Activated naive CD4-positive, alpha-beta T cell treated with anti-CD3 and anti-CD28 coated beads, Interleukin-2, amount 50 U/mL, for 24 hours (primary cell): ENCODE measurements at regions not wholly inside any gene's neighbourhood (a gene's known extent, or its start where the extent isn't known, plus 50 kb on each side); places are given as distances from the start of the nearest gene placed in this dataset.
"Not testable (repeated sequence)": the region's sequence is repeated elsewhere in the genome, so short reads cannot be mapped to it uniquely, and the experiment has no call there.

Experiments used
- H3K27ac Mint-ChIP-seq: one replicate; pipeline ENCODE4 v1.8.0; 2021; ENCODE audit warnings: mild to moderate bottlenecking, mixed read lengths
- H3K27me3 Mint-ChIP-seq: one replicate; pipeline ENCODE4 v1.8.0; 2021; ENCODE audit warnings: mixed read lengths
- H3K36me3 Mint-ChIP-seq: one replicate; pipeline ENCODE4 v1.8.0; 2021; ENCODE audit warnings: mixed read lengths
- H3K4me1 Mint-ChIP-seq: one replicate; pipeline ENCODE4 v1.8.0; 2021; ENCODE audit warnings: mixed read lengths
- H3K4me3 Mint-ChIP-seq: one replicate; pipeline ENCODE4 v1.8.0; 2021; ENCODE audit warnings: mild to moderate bottlenecking, mixed read lengths
- H3K9me3 Mint-ChIP-seq: one replicate; pipeline ENCODE4 v1.8.0; 2021; ENCODE audit warnings: mixed read lengths

DNA sequence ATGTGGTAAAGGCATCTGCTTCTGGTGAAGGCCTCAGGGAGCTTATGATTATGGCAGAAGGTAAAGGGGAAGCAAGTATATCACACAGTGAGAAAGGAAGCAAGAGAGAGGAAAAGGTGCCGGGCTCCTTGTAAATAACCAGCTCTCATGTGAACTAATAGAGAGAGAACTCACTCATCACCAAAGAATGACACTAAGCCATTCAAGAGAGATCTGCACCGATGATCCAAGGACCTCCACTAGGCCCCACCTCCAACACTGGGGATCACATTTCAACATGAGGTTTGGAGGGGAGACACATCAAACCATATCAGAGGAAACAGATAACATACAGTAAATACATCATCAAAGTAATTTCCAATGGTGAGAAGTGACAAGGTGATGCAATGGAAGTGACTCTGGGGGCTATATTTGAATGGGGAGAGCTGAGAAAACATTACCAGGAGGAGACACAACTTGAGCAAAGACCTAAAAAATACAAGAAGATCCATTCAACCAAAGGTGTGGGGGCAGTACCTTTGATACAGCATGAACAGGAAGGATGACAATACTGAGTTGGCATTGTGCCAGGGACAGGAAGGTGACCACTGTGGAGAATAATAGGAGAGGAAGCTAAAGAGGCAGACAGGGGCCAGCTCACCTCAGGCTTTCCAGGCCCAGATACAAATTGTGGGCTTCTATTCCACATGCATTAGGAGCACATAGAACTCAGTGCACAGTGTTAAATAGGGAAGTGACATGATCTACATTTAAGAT is 134.4 kb upstream of the GRIP1 start:
- H3K4me3 Mint-ChIP-seq, result no peak overlapping the region
- H3K9me3 Mint-ChIP-seq, result no peaks in the 10 kb centered on the region
- H3K4me1 Mint-ChIP-seq, result peaks cover 17% of the 10 kb centered on the region
- no peaks in the 10 kb centered on the region for H3K36me3 Mint-ChIP-seq
- H3K27me3 Mint-ChIP-seq, result no peaks in the 10 kb centered on the region
- H3K27ac Mint-ChIP-seq, result no peak overlapping the region

GRCh38 chr12:66819587-66819986 is 140.7 kb upstream of the GRIP1 start:
- no peaks in the 10 kb centered on the region for H3K27me3 Mint-ChIP-seq
- no peaks in the 10 kb centered on the region for H3K9me3 Mint-ChIP-seq
- no peak overlapping the region for H3K4me3 Mint-ChIP-seq
- H3K36me3 Mint-ChIP-seq, result peaks cover 2% of the 10 kb centered on the region
- no peak overlapping the region for H3K27ac Mint-ChIP-seq
- H3K4me1 Mint-ChIP-seq, result peaks cover 3% of the 10 kb centered on the region

DNA sequence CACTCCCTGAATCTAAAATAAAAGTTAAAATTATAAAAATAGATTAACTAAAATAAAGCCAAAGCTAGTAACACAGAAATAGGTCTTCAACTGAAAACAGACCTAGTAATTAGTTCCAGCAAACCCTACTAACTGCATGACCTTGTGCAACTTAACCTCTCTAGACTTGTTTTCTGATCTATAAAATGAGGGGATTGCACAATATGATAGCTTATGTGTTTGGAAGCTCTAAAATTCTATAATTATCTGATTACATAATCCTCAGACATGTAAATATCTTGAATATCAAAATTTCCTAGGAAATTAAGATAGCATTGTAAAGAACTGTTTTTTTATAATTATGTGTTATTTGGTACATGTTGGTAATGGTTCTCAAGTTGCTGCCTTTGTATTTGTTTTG is 144.1 kb upstream of the GRIP1 start:
- Mint-ChIP-seq H3K36me3 (peaks cover 2% of the 10 kb centered on the region), H3K27ac (no peak overlapping the region), H3K9me3 (no peaks in the 10 kb centered on the region), H3K4me1 (peaks cover 4% of the 10 kb centered on the region), H3K27me3 (no peaks in the 10 kb centered on the region), H3K4me3 (no peak overlapping the region)

DNA sequence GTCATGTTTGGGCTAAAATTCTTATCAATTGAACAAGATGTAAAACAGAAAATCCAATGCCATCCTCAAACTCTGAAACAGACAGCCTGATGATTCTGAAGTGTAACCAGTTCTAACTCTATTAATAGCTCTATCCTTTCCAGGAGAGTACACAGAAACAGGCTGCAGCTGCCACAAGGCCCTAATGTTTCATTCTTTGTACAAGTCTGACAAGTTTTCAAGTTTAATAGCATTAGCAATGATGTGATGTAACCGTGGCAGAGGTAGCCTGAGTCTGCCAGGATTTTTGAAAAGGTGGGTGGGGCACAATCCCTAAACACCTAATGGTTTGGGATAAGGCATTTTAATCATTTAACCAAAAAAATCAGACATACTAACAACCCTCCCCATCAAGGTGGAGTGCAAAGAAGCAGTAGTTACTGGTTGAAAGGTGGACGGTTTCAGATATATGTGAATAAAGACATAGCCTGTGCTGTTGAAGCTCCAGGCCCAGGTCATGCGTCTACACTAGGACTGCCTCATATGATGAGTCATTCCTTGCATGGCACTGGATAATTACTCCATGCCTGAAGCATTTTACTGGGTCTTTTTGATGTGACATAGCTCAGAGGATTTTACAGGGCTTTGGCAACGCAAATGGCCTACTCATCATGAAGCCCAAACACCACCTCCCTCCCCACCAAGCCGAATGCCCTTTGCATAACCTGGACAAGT is 145.1 kb upstream of the GRIP1 start:
- H3K27me3 Mint-ChIP-seq, result no peaks in the 10 kb centered on the region
- peaks cover 14% of the 10 kb centered on the region for H3K4me1 Mint-ChIP-seq
- H3K4me3 Mint-ChIP-seq, result no peak overlapping the region
- H3K9me3 Mint-ChIP-seq, result no peaks in the 10 kb centered on the region
- peaks cover 2% of the 10 kb centered on the region for H3K36me3 Mint-ChIP-seq
- no peak overlapping the region for H3K27ac Mint-ChIP-seq

DNA sequence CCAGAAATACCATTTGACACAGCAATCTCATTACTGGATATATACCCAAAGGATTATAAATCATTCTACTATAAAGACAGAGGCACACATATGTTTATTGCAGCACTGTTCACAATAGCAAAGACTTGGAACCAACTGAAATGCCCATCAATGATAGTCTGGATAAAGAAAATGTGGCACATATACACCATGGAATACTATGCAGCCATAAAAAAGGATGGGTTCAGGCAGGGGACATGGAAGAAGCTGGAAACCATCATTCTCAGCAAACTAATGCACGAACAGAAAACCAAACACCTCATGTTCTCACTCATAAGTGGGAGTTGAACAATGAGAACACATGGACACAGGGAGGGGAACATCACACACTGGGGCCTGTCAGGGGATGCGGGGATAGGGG is 147.0 kb upstream of the GRIP1 start:
- H3K4me1 Mint-ChIP-seq, result peaks cover 32% of the 10 kb centered on the region
- H3K27ac Mint-ChIP-seq, H3K27me3 Mint-ChIP-seq, H3K4me3 Mint-ChIP-seq, H3K9me3 Mint-ChIP-seq, H3K36me3 Mint-ChIP-seq: not testable (repeated sequence)

- peak overlapping the region; percentile 64 for H3K4me3 Mint-ChIP-seq
- no peaks in the 10 kb centered on the region for H3K27me3 Mint-ChIP-seq
- peaks cover 58% of the 10 kb centered on the region for H3K4me1 Mint-ChIP-seq
- peak overlapping the region; percentile 81 for H3K27ac Mint-ChIP-seq
- H3K9me3 Mint-ChIP-seq, result no peaks in the 10 kb centered on the region
- H3K36me3 Mint-ChIP-seq, result no peaks in the 10 kb centered on the region
Observed at GRCh38 chr12:66829660-66830325, 150.9 kb upstream of the GRIP1 start.

DNA sequence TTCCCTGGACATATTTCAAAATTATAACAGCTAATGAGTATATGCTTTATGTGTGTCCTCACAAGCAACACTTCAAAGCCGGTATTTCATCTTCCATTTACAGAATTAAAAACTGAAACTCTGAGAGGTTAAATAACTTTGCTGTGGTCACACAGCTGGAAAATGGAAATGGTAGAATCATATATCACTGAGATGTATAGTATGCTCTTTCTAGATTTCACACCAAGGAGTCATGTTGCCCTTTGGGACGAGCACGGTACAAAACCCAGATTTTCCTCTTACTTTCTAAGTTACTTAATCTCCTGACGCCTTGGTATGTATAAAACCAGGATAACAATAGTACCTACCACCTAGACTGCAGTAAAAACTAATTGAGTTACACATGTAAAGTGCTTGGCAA is 152.6 kb upstream of the GRIP1 start:
- Mint-ChIP-seq H3K36me3 (no peaks in the 10 kb centered on the region), H3K27ac (no peak overlapping the region), H3K27me3 (no peaks in the 10 kb centered on the region), H3K9me3 (no peaks in the 10 kb centered on the region), H3K4me3 (no peak overlapping the region), H3K4me1 (peaks cover 59% of the 10 kb centered on the region)

- H3K4me3 Mint-ChIP-seq, result no peak overlapping the region
- no peaks in the 10 kb centered on the region for H3K27me3 Mint-ChIP-seq
- no peak overlapping the region for H3K27ac Mint-ChIP-seq
- no peaks in the 10 kb centered on the region for H3K9me3 Mint-ChIP-seq
- H3K4me1 Mint-ChIP-seq, result peaks cover 67% of the 10 kb centered on the region
- peaks cover 2% of the 10 kb centered on the region for H3K36me3 Mint-ChIP-seq
Observed at GRCh38 chr12:66832997-66833396, 154.1 kb upstream of the GRIP1 start.

DNA sequence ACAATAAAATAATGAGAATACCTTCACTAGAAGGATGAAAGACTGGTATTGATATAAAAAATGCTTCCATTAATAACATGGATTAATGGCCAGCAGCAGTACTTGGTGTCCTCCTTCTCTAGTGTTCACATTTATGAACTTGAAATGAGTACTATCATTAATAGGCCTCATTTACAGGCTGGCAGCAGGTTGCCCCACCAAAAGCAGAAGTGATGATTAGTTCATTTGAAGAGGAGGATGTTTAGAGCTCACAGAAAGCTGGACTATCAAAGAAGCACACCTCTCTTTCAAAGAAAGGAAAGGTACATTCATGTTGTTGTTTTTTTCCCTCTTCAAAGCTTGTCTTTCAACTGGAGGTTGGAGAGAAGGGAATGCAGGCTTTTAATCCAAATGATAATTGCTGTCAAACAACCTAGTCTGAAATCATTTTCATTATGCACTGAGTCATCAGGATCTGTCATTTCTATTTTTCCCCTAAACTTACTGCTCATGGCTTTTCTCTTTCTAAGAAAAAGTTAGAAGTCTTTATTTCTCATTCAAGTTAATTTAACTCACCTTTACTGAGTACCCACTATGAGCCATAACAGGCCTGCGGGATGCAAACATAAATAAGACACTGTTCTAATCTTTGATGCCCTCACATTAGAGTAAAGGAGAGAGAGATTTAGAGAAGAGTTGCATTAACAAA is 157.9 kb upstream of the GRIP1 start:
- H3K27me3 Mint-ChIP-seq, result no peaks in the 10 kb centered on the region
- peaks cover 2% of the 10 kb centered on the region for H3K36me3 Mint-ChIP-seq
- peak overlapping the region; percentile 52 for H3K27ac Mint-ChIP-seq
- H3K4me1 Mint-ChIP-seq, result peaks cover 31% of the 10 kb centered on the region
- no peak overlapping the region for H3K4me3 Mint-ChIP-seq
- H3K9me3 Mint-ChIP-seq, result no peaks in the 10 kb centered on the region

GRCh38 chr12:66837311-66837627 is 158.4 kb upstream of the GRIP1 start:
- no peaks in the 10 kb centered on the region for H3K27me3 Mint-ChIP-seq
- H3K36me3 Mint-ChIP-seq, result peaks cover 2% of the 10 kb centered on the region
- peak overlapping the region; percentile 52 for H3K27ac Mint-ChIP-seq
- H3K4me1 Mint-ChIP-seq, result peaks cover 26% of the 10 kb centered on the region
- no peak overlapping the region for H3K4me3 Mint-ChIP-seq
- H3K9me3 Mint-ChIP-seq, result no peaks in the 10 kb centered on the region

- Mint-ChIP-seq H3K4me1 (peaks cover 16% of the 10 kb centered on the region), H3K4me3 (no peak overlapping the region), H3K9me3 (no peaks in the 10 kb centered on the region), H3K36me3 (peaks cover 2% of the 10 kb centered on the region), H3K27ac (no peak overlapping the region), H3K27me3 (no peaks in the 10 kb centered on the region)
Observed at GRCh38 chr12:66838366-66838765, 159.5 kb upstream of the GRIP1 start.

GRCh38 chr12:66848967-66849366 is 170.1 kb upstream of the GRIP1 start:
- no peak overlapping the region for H3K27ac Mint-ChIP-seq
- H3K4me3 Mint-ChIP-seq, result no peak overlapping the region
- H3K4me1 Mint-ChIP-seq, result peaks cover 8% of the 10 kb centered on the region
- no peaks in the 10 kb centered on the region for H3K36me3 Mint-ChIP-seq
- H3K9me3 Mint-ChIP-seq, result no peaks in the 10 kb centered on the region
- no peaks in the 10 kb centered on the region for H3K27me3 Mint-ChIP-seq

DNA sequence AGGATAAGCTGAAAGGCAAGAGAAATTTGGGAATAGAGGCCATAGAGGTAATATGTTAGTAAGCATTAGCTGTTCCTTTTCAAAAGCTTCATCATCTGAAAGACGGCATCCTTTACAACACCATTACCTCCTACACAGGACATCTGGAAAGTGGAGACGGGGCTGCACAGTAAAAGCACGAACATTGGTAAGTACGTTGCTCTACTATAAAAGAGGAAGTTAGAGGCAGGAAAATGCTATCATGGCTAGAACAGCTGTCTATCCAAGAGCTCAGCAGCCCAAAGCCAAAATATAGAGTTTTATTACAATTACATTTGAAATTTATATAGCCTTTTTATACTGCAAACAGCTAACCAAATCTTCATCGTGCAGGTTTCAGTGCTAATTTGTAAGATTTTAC is 172.3 kb upstream of the GRIP1 start:
- Mint-ChIP-seq H3K9me3 (no peaks in the 10 kb centered on the region), H3K4me3 (no peak overlapping the region), H3K27me3 (no peaks in the 10 kb centered on the region), H3K4me1 (peaks cover 8% of the 10 kb centered on the region), H3K36me3 (no peaks in the 10 kb centered on the region), H3K27ac (no peak overlapping the region)

GRCh38 chr12:66852091-66852490 is 173.2 kb upstream of the GRIP1 start:
- Mint-ChIP-seq H3K27ac (no peak overlapping the region), H3K27me3 (no peaks in the 10 kb centered on the region), H3K4me3 (no peak overlapping the region), H3K4me1 (peaks cover 4% of the 10 kb centered on the region), H3K9me3 (no peaks in the 10 kb centered on the region), H3K36me3 (no peaks in the 10 kb centered on the region)

- Mint-ChIP-seq H3K27me3 (no peaks in the 10 kb centered on the region), H3K4me3 (no peak overlapping the region), H3K4me1 (peaks cover 10% of the 10 kb centered on the region), H3K27ac (peak overlapping the region; percentile 11), H3K9me3 (no peaks in the 10 kb centered on the region), H3K36me3 (no peaks in the 10 kb centered on the region)
Observed at GRCh38 chr12:66852765-66853164, 173.9 kb upstream of the GRIP1 start.
